Type B pancreatic cell (in vitro differentiated cells): ENCODE measurements at regions not wholly inside any gene's neighbourhood (a gene's known extent, or its start where the extent isn't known, plus 50 kb on each side); places are given as distances from the start of the nearest gene placed in this dataset.
A peak's percentile ranks its signal among the peaks of the same experiment; 100 is the strongest.

ENCODE experiments used
- DNase-seq: peaks from one replicate; pipeline ENCODE4 v3.0.0; 2021; ENCODE audit warnings: mixed read lengths; ENCODE audit not compliant: unreplicated experiment; ENCODE audit errors: extremely low spot score
- H3K27ac Mint-ChIP-seq: 2 replicates; pipeline ENCODE4 v1.8.0; 2021; ENCODE audit warnings: mild to moderate bottlenecking, mixed read lengths
- H3K27me3 Mint-ChIP-seq: 2 replicates; pipeline ENCODE4 v1.8.0; 2021; ENCODE audit warnings: mixed read lengths
- H3K36me3 Mint-ChIP-seq: 2 replicates; pipeline ENCODE4 v1.8.0; 2021; ENCODE audit warnings: mixed read lengths
- H3K4me1 Mint-ChIP-seq: one replicate; pipeline ENCODE4 v1.8.0; 2021; ENCODE audit warnings: mixed read lengths; ENCODE audit not compliant: unreplicated experiment
- H3K4me3 Mint-ChIP-seq: 2 replicates; pipeline ENCODE4 v1.8.0; 2021; ENCODE audit warnings: mild to moderate bottlenecking, mixed read lengths
- H3K9me3 Mint-ChIP-seq: 2 replicates; pipeline ENCODE4 v1.8.0; 2021; ENCODE audit warnings: mixed read lengths
- CTCF ChIP-seq: fragments of 200-600 bp; sonication (generic); conservative IDR thresholded peaks from 2 replicates; pipeline ENCODE4 v1.5.0; 2021; ENCODE audit warnings: antibody characterized with exemption, mild to moderate bottlenecking

DNA sequence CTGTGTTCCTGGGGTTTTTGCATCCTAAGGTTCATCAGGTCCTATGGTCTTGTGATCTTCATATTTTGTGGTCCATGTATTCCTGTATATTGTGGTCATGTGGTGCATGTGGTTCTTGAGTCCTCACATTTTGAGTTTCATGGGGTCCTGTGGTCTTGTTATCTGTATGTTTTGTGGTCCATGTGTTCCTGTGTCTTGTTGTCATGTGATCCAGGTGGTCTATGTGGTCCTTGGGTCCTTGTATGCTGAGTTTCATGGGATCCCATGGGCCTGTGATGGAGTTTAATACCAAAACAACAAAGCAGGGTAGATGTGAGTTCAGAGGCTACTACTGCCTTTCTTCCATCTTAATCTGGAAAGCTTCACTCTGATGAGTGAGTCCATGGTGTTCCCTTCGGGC is 166.4 kb downstream of the TMEM18 start:
- Mint-ChIP-seq H3K27ac (no peak overlapping the region), H3K9me3 (peaks cover 8% of the 10 kb centered on the region), H3K36me3 (no peaks in the 10 kb centered on the region), H3K4me3 (no peak overlapping the region), H3K4me1 (peaks cover 10% of the 10 kb centered on the region), H3K27me3 (no peaks in the 10 kb centered on the region)
- DNase-seq, result no peak
- TF ChIP-seq CTCF, result no peak

- H3K4me1 Mint-ChIP-seq, result peaks cover 11% of the 10 kb centered on the region
- TF ChIP-seq CTCF, result no peak
- H3K36me3 Mint-ChIP-seq, result no peaks in the 10 kb centered on the region
- H3K27ac Mint-ChIP-seq, result no peak overlapping the region
- H3K9me3 Mint-ChIP-seq, result peaks cover 8% of the 10 kb centered on the region
- no peak for DNase-seq
- peaks cover 1% of the 10 kb centered on the region for H3K27me3 Mint-ChIP-seq
- H3K4me3 Mint-ChIP-seq, result no peak overlapping the region
Measured at GRCh38 chr2:509888-510287, 167.3 kb downstream of the TMEM18 start.

DNA sequence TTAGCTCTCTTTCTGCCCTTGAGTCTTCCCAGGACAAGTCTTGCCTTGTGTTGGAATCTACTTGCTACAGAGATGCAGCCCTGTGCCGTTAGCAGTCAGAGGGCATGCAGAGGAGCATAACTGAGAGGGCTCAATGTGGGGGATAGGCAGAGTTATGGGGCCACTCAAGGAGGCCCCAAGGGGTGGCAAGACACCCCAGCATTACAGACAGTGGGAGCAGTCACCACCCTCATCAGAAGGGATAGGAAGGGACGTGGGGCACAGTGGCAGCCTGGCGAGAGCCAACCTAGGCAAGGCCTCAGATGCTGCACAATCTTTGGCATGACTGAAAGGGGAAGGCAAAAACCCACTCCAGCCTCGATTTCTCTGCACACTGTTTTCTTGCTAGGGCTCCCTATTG is 169.1 kb downstream of the TMEM18 start:
- no peak overlapping the region for H3K27ac Mint-ChIP-seq
- peaks cover 8% of the 10 kb centered on the region for H3K9me3 Mint-ChIP-seq
- peaks cover 8% of the 10 kb centered on the region for H3K27me3 Mint-ChIP-seq
- no peak for DNase-seq
- H3K4me3 Mint-ChIP-seq, result no peak overlapping the region
- H3K36me3 Mint-ChIP-seq, result no peaks in the 10 kb centered on the region
- TF ChIP-seq CTCF, result no peak
- peaks cover 11% of the 10 kb centered on the region for H3K4me1 Mint-ChIP-seq

DNA sequence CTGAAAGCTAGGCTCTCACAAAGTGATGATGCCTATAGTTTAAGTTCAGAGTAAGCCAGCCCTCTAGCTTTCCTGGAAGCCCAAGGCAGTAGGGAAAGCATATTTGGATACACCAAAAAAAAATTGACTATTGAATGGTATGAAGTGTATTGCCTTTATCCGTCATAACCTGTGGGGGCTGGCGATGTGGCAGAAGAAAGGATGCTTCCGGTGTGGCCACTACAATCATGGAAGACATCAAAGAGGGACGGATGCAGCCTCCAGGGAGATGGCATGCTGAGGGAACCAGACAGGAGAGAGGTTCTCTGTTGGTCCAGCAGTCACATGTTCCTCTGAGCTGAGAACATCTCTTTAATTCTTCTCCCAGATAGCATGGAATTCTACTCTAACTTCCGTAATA is 170.3 kb downstream of the TMEM18 start:
- TF ChIP-seq CTCF, result no peak
- DNase-seq, result peak; percentile 18
- Mint-ChIP-seq H3K27me3 (peaks cover 8% of the 10 kb centered on the region), H3K27ac (no peak overlapping the region), H3K4me3 (no peak overlapping the region), H3K36me3 (no peaks in the 10 kb centered on the region), H3K9me3 (peaks cover 8% of the 10 kb centered on the region), H3K4me1 (peaks cover 11% of the 10 kb centered on the region)

GRCh38 chr2:506451-506850 is 170.8 kb downstream of the TMEM18 start:
- no peak for DNase-seq
- H3K9me3 Mint-ChIP-seq, result peaks cover 8% of the 10 kb centered on the region
- H3K4me1 Mint-ChIP-seq, result peaks cover 11% of the 10 kb centered on the region
- no peak overlapping the region for H3K4me3 Mint-ChIP-seq
- no peak overlapping the region for H3K27ac Mint-ChIP-seq
- H3K36me3 Mint-ChIP-seq, result no peaks in the 10 kb centered on the region
- peaks cover 8% of the 10 kb centered on the region for H3K27me3 Mint-ChIP-seq
- TF ChIP-seq CTCF, result no peak

DNA sequence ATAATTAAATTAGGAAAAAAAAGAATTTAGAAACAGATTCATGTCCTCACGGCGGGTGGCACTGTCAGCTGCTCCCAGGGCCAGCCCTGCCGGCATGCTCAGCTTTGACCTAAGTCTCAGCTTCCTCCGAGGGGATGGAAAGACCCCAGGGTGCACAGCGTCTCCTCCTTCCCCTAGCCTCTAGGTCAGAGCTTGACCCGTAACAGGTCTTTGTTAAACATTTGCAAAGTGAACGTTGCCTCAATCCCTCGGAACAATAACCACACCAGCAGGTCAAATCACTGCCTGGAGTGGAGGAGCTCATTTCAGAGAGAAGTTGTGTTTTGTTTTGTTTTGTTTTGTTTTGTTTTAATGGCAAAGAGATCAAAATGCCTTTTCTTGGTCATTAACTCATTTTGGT is 171.3 kb downstream of the TMEM18 start:
- no peak overlapping the region for H3K4me3 Mint-ChIP-seq
- peak; percentile 47 for DNase-seq
- H3K27ac Mint-ChIP-seq, result no peak overlapping the region
- H3K36me3 Mint-ChIP-seq, result no peaks in the 10 kb centered on the region
- peaks cover 11% of the 10 kb centered on the region for H3K4me1 Mint-ChIP-seq
- H3K9me3 Mint-ChIP-seq, result peaks cover 8% of the 10 kb centered on the region
- no peak for TF ChIP-seq CTCF
- H3K27me3 Mint-ChIP-seq, result peaks cover 12% of the 10 kb centered on the region
